ENCODE measurements at regions not wholly inside any gene's neighbourhood (a gene's known extent, or its start where the extent isn't known, plus 50 kb on each side); places are given as distances from the start of the nearest gene placed in this dataset.

- Histone ChIP-seq H3K9ac (ENCODE audit: low read length) (no peak overlapping the region), H3K9me3 (ENCODE audit: control extremely low read depth in 1 of 3, control insufficient read depth in 2 of 3, insufficient read depth in 1 of 3, low read length in 2 of 3) (peaks cover 0 to 7% (median 0%) of the 10 kb centered on the region in 3 donors), H3K4me1 (ENCODE audit: control insufficient read depth in 2 of 2, insufficient read depth in 2 of 2, low read length in 2 of 2) (no peaks in the 10 kb centered on the region), H3K79me2 (ENCODE audit: control insufficient read depth, insufficient read depth, low read length) (no peaks in the 10 kb centered on the region), H2AFZ (ENCODE audit: insufficient read depth, low read depth, low read length, poor library complexity, severe bottlenecking) (no peak overlapping the region), H3K27me3 (replicated peaks in 1 of 4; ENCODE audit: control extremely low read depth in 1 of 4, control insufficient read depth in 3 of 4, insufficient read depth in 4 of 4, low read length in 3 of 4) (no peaks in the 10 kb centered on the region), H3K4me3 (ENCODE audit: control extremely low read depth in 1 of 5, extremely low read depth in 1 of 5, insufficient read depth in 1 of 5, low read depth in 2 of 5, low read length in 4 of 5) (no peak overlapping the region), H3K4me2 (replicated peaks; ENCODE audit: low read depth, low read length, poor library complexity, severe bottlenecking) (no peak overlapping the region), H3K27ac (ENCODE audit: low read length in 2 of 2) (no peak overlapping the region), H3K36me3 (replicated peaks in 1 of 2; ENCODE audit: control extremely low read depth in 1 of 2, control insufficient read depth in 1 of 2, extremely low read depth in 1 of 2, insufficient read depth in 2 of 2, low read length in 1 of 2) (no peaks in the 10 kb centered on the region), H4K20me1 (ENCODE audit: control insufficient read depth, insufficient read depth, low read length, poor library complexity, severe bottlenecking) (no peaks in the 10 kb centered on the region)
- Mint-ChIP-seq H3K4me1 (no peaks in the 10 kb centered on the region), H3K27ac (no peak overlapping the region), H3K27me3 (no peaks in the 10 kb centered on the region), H3K9me3 (ENCODE audit: insufficient read depth) (no peaks in the 10 kb centered on the region), H3K4me3 (no peak overlapping the region)
- POLR2A ChIA-PET: no interaction called here
- DNase-seq (no peak), ATAC-seq (ENCODE audit: low read depth) (no peak)
- TF ChIP-seq EZH2 (IDR thresholded peaks at IDR 0.05; ENCODE audit: borderline replicate concordance, insufficient read depth, low read depth, low read length, poor library complexity, severe bottlenecking) (no peak), CTCF (IDR thresholded peaks at IDR 0.05) (no peak)
- WGBS (ENCODE audit: insufficient coverage): 96% methylated on average over 4 of the region's 5 CpGs
- CTCF ChIA-PET: interaction anchor here (0.7 to 5.1 kb wide), 9 partner anchors 10 to 394 kb away, joined by 3 to 30 read pairs (median 4); partner anchors contain the start of genes ADISSP and AP5S1
- intact Hi-C loops (cut with micrococcal nuclease): loop anchor here (5.0 kb wide), 1 partner anchor 319 kb away; no protein-coding TSS in a partner anchor
Measured at GRCh38 chr20:4071178-4071693, 55.9 kb upstream of the RNF24 start.

GRCh38 chr20:4070323-4071177 lies 55.2 kb upstream of the RNF24 start:
- H3K9me3 ChIP-seq (ENCODE audit: control extremely low read depth in 1 of 3, control insufficient read depth in 2 of 3, insufficient read depth in 1 of 3, low read length in 2 of 3): peaks cover 0 to 7% (median 0%) of the 10 kb centered on the region in 3 donors
- no peaks in the 10 kb centered on the region for H3K9me3 Mint-ChIP-seq (ENCODE audit: insufficient read depth)
- no peaks in the 10 kb centered on the region for H3K27me3 ChIP-seq (replicated peaks in 1 of 4; ENCODE audit: control extremely low read depth in 1 of 4, control insufficient read depth in 3 of 4, insufficient read depth in 4 of 4, low read length in 3 of 4)
- no peaks in the 10 kb centered on the region for H3K4me1 ChIP-seq (ENCODE audit: control insufficient read depth in 2 of 2, insufficient read depth in 2 of 2, low read length in 2 of 2)
- intact Hi-C loops (cut with micrococcal nuclease): loop anchor here (5.0 kb wide), 1 partner anchor 318 kb away; no protein-coding TSS in a partner anchor
- H3K4me3 Mint-ChIP-seq: no peak overlapping the region
- ATAC-seq (ENCODE audit: low read depth) (no peak), DNase-seq (no peak)
- H3K27ac Mint-ChIP-seq: no peak overlapping the region
- no peaks in the 10 kb centered on the region for H3K27me3 Mint-ChIP-seq
- no peak overlapping the region for H3K4me2 ChIP-seq (replicated peaks; ENCODE audit: low read depth, low read length, poor library complexity, severe bottlenecking)
- TF ChIP-seq CTCF (IDR thresholded peaks at IDR 0.05) (no peak), EZH2 (IDR thresholded peaks at IDR 0.05; ENCODE audit: borderline replicate concordance, insufficient read depth, low read depth, low read length, poor library complexity, severe bottlenecking) (no peak)
- 100% methylated on average over 2 of the region's 3 CpGs for WGBS (ENCODE audit: insufficient coverage)
- POLR2A ChIA-PET: no interaction called here
- H3K4me1 Mint-ChIP-seq: no peaks in the 10 kb centered on the region
- H3K4me3 ChIP-seq (ENCODE audit: control extremely low read depth in 1 of 5, extremely low read depth in 1 of 5, insufficient read depth in 1 of 5, low read depth in 2 of 5, low read length in 4 of 5): no peak overlapping the region
- H3K79me2 ChIP-seq (ENCODE audit: control insufficient read depth, insufficient read depth, low read length): no peaks in the 10 kb centered on the region
- no peak overlapping the region for H3K27ac ChIP-seq (ENCODE audit: low read length in 2 of 2)
- H2AFZ ChIP-seq (ENCODE audit: insufficient read depth, low read depth, low read length, poor library complexity, severe bottlenecking): no peak overlapping the region
- H3K36me3 ChIP-seq (replicated peaks in 1 of 2; ENCODE audit: control extremely low read depth in 1 of 2, control insufficient read depth in 1 of 2, extremely low read depth in 1 of 2, insufficient read depth in 2 of 2, low read length in 1 of 2): no peaks in the 10 kb centered on the region
- no peaks in the 10 kb centered on the region for H4K20me1 ChIP-seq (ENCODE audit: control insufficient read depth, insufficient read depth, low read length, poor library complexity, severe bottlenecking)
- no peak overlapping the region for H3K9ac ChIP-seq (ENCODE audit: low read length)
- CTCF ChIA-PET: interaction anchor here (0.5 to 5.1 kb wide), 8 partner anchors 11 to 394 kb away, joined by 3 to 30 read pairs (median 4); partner anchors contain the start of genes ADISSP, AP5S1 and RNF24

All from B cell (primary cell).